Hepatocyte (in vitro differentiated cells): ENCODE measurements at regions not wholly inside any gene's neighbourhood (a gene's known extent, or its start where the extent isn't known, plus 50 kb on each side); places are given as distances from the start of the nearest gene placed in this dataset.

Experiments
- DNase-seq: peaks from one replicate; pipeline ENCODE4 v3.0.0-alpha.2; 2016; ENCODE audit warnings: low spot score
- H2AFZ ChIP-seq: fragments of 200-600 bp; sonication (generic); 2 replicates; pipeline ENCODE4 v1.6.0; 2016; ENCODE audit warnings: antibody characterized with exemption, mild to moderate bottlenecking
- H3K27ac ChIP-seq: fragments of 200-600 bp; sonication (generic); 2 replicates; pipeline ENCODE4 v1.5.1; 2016; ENCODE audit warnings: mild to moderate bottlenecking
- H3K27me3 ChIP-seq: fragments of 200-600 bp; sonication (generic); 2 replicates; pipeline ENCODE4 v1.6.1; 2016
- H3K36me3 ChIP-seq: fragments of 200-600 bp; sonication (generic); replicated peaks from 2 replicates; pipeline ENCODE4 v1.5.1; 2016; ENCODE audit warnings: low read depth; ENCODE audit not compliant: insufficient read depth
- H3K4me1 ChIP-seq: fragments of 200-600 bp; sonication (generic); 2 replicates; pipeline ENCODE4 v1.5.1; 2016; ENCODE audit warnings: mild to moderate bottlenecking, moderate library complexity; ENCODE audit not compliant: insufficient read depth
- H3K4me2 ChIP-seq: fragments of 200-600 bp; sonication (generic); 2 replicates; pipeline ENCODE4 v1.6.0; 2016
- H3K4me3 ChIP-seq: fragments of 200-600 bp; sonication (generic); 2 replicates; pipeline ENCODE4 v1.5.1; 2016; ENCODE audit warnings: mild to moderate bottlenecking
- H3K79me2 ChIP-seq: fragments of 200-600 bp; sonication (generic); 2 replicates; pipeline ENCODE4 v1.6.0; 2017; ENCODE audit warnings: mild to moderate bottlenecking
- H3K9me2 ChIP-seq: fragments of 200-600 bp; sonication (generic); replicated peaks from 2 replicates; pipeline ENCODE4 v1.6.0; 2017; ENCODE audit warnings: mild to moderate bottlenecking; ENCODE audit not compliant: insufficient read depth
- H3K9me3 ChIP-seq: fragments of 200-600 bp; sonication (generic); 2 replicates; pipeline ENCODE4 v1.5.1; 2016; ENCODE audit warnings: low read depth, mild to moderate bottlenecking
- H4K20me1 ChIP-seq: fragments of 200-600 bp; sonication (generic); 2 replicates; pipeline ENCODE4 v1.6.0; 2016; ENCODE audit warnings: mild to moderate bottlenecking; ENCODE audit not compliant: insufficient read depth, poor library complexity, severe bottlenecking
- CTCF ChIP-seq: fragments of 200-600 bp; sonication (generic); IDR thresholded peaks from 2 replicates; pipeline ENCODE4 v1.5.1; 2016; ENCODE audit warnings: antibody characterized with exemption, mild to moderate bottlenecking; ENCODE audit not compliant: poor library complexity
- EZH2 ChIP-seq: fragments of 200-600 bp; sonication (generic); IDR thresholded peaks from 2 replicates; pipeline ENCODE4 v1.6.1; 2016; ENCODE audit warnings: antibody characterized with exemption, mild to moderate bottlenecking, borderline replicate concordance
- EZH2phosphoT487 ChIP-seq: fragments of 200-600 bp; sonication (generic); IDR thresholded peaks from one replicate; pipeline ENCODE4 v1.6.1; 2018; ENCODE audit warnings: antibody characterized with exemption, mild to moderate bottlenecking, low read depth, moderate library complexity; ENCODE audit not compliant: unreplicated experiment, severe bottlenecking
- WGBS: methylation state at CpG from one replicate; pipeline ENCODE4 v1.1.6; 2016; ENCODE audit warnings: low lambda C conversion rate; ENCODE audit errors: missing lambda C conversion rate; 5-methylcytosine and 5-hydroxymethylcytosine counted together

- 88% methylated on average over 2 of the region's 2 CpGs for WGBS
- H3K9me3 ChIP-seq: no peaks in the 10 kb centered on the region
Observed at GRCh38 chr2:78890935-78891334, 134.6 kb upstream of the REG3G start.

DNA sequence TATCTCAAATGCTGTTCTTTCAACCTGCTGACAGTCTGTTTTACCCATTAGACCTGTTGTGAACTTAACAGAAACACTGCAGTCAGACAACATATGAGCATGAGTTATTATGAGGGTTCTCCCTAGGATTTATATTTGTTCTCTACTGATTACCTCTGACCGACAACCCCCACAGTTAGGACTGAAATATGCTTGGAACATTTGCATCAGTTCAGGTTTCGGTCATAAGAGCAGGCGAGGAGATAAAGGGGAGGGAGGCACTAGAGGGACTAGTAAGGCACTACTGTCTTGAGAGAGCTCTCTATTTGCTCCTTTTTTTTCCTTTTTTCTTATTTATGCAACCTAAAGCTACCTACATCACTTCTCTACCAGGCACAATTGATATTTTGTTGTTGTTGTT lies 133.2 kb upstream of the REG3G start:
- TF ChIP-seq EZH2phosphoT487 (no peak), CTCF (no peak), EZH2 (no peak)
- H3K27me3 ChIP-seq: no peaks in the 10 kb centered on the region
- no peaks in the 10 kb centered on the region for H3K9me3 ChIP-seq
- WGBS: 82% methylated on average over 3 of the region's 3 CpGs
- H3K9me2 ChIP-seq: no peaks in the 10 kb centered on the region
- H3K27ac ChIP-seq: no peak overlapping the region
- H3K79me2 ChIP-seq: no peaks in the 10 kb centered on the region
- H3K4me3 ChIP-seq: no peak overlapping the region
- no peak overlapping the region for H2AFZ ChIP-seq
- no peak overlapping the region for H3K4me2 ChIP-seq
- no peaks in the 10 kb centered on the region for H4K20me1 ChIP-seq
- no peaks in the 10 kb centered on the region for H3K4me1 ChIP-seq
- no peaks in the 10 kb centered on the region for H3K36me3 ChIP-seq
- DNase-seq: no peak

More at GRCh38 chr2:78890935-78891334, 134.6 kb upstream of the REG3G start:
- Histone ChIP-seq H3K4me1 (no peaks in the 10 kb centered on the region), H3K27me3 (no peaks in the 10 kb centered on the region), H4K20me1 (no peaks in the 10 kb centered on the region), H3K4me2 (no peak overlapping the region), H3K36me3 (no peaks in the 10 kb centered on the region), H3K4me3 (no peak overlapping the region), H3K79me2 (no peaks in the 10 kb centered on the region), H2AFZ (no peak overlapping the region), H3K27ac (no peak overlapping the region), H3K9me2 (no peaks in the 10 kb centered on the region)
- TF ChIP-seq EZH2phosphoT487: no peak
- no peak for TF ChIP-seq CTCF
- no peak for TF ChIP-seq EZH2
- no peak for DNase-seq

DNA sequence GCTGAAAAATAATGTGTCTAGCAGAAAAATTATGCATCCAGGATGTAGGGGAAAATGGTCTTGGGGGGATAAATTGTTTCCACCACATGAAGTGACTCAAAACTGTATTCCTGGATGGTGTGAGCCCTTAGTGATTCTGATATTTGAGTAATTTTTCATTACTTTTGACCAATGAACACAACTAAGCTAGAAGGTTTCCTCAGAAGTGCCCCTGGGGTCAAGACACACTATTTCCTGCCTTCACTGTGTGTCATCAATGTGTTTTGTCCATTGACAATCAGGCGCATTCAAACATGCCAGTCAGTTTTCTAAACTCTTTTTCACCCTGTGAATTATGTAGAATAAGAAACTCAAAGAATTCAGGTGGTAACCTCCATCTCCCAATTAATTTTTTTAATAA lies 130.5 kb upstream of the REG3G start:
- H3K36me3 ChIP-seq: no peaks in the 10 kb centered on the region
- H3K4me1 ChIP-seq: no peaks in the 10 kb centered on the region
- H3K4me3 ChIP-seq: no peak overlapping the region
- no peak overlapping the region for H3K27ac ChIP-seq
- no peak overlapping the region for H2AFZ ChIP-seq
- no peaks in the 10 kb centered on the region for H4K20me1 ChIP-seq
- 100% methylated on average over 1 of the region's 1 CpG for WGBS
- no peaks in the 10 kb centered on the region for H3K27me3 ChIP-seq
- no peak for TF ChIP-seq CTCF
- TF ChIP-seq EZH2phosphoT487: no peak
- TF ChIP-seq EZH2: no peak
- DNase-seq: no peak
- H3K79me2 ChIP-seq: no peaks in the 10 kb centered on the region
- H3K9me2 ChIP-seq: no peaks in the 10 kb centered on the region
- H3K9me3 ChIP-seq: no peaks in the 10 kb centered on the region
- H3K4me2 ChIP-seq: no peak overlapping the region

DNA sequence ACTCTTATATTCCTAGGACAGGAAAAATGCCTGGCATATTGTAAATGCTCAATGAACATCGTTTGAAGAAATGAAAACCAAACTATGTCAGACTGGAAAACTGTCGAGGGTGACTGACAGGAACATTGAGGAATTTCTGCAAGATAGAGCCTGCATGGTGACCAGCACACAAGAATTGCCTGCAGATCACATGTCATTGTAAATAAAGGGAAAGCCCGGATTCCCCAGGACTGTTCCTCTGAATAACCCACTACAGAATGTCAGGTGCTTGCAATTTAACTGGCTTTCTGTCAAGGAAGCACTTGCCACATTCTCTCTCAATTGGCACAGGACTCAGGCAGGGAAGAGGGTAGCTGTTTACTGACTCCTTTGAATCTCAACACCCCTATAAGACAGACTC lies 129.0 kb upstream of the REG3G start:
- 68% methylated on average over 3 of the region's 3 CpGs for WGBS
- no peaks in the 10 kb centered on the region for H3K4me1 ChIP-seq
- H3K27me3 ChIP-seq: no peaks in the 10 kb centered on the region
- no peak overlapping the region for H3K27ac ChIP-seq
- no peak for DNase-seq
- no peaks in the 10 kb centered on the region for H3K36me3 ChIP-seq
- TF ChIP-seq EZH2: no peak
- no peak for TF ChIP-seq EZH2phosphoT487
- no peak for TF ChIP-seq CTCF
- no peaks in the 10 kb centered on the region for H3K79me2 ChIP-seq
- H3K4me2 ChIP-seq: no peak overlapping the region
- H2AFZ ChIP-seq: no peak overlapping the region
- H3K4me3 ChIP-seq: no peak overlapping the region
- H3K9me3 ChIP-seq: no peaks in the 10 kb centered on the region
- no peaks in the 10 kb centered on the region for H3K9me2 ChIP-seq
- no peaks in the 10 kb centered on the region for H4K20me1 ChIP-seq
